ENCODE measurements at regions not wholly inside any gene's neighbourhood (a gene's known extent, or its start where the extent isn't known, plus 50 kb on each side); places are given as distances from the start of the nearest gene placed in this dataset.
A peak's percentile ranks its signal among the peaks of the same experiment; 100 is the strongest.

GRCh38 chr12:98149270-98149669 lies 366.1 kb upstream of the TMPO start:
- DNase-seq (ENCODE audit: low spot score): no peak

DNA sequence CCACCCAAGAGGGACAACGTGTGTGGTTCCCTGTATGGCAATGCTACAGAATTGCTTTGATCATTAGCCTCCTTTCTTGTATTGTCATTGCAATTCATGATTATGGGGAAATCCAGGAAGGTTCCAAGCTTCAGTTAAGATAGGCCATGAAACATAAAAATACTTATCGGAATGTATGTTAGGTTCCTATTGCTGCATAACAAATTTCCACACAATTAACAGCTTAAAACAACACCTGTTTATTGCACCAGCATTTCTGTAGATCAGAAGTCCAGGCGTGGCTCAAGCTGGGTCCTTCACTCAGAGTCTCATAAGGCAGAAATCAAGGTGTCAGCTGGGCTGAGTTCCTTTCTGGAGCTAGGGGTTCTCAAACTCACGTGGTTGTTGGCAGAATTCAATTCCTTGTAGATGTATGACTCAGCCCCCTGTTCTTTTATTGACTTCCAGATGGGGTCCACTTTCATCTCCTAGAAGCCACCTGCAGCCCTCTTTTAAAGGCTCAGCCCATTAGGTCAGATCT lies 365.6 kb upstream of the TMPO start:
- no peak for DNase-seq (ENCODE audit: low spot score)

GRCh38 chr12:98151105-98151590 lies 364.2 kb upstream of the TMPO start:
- DNase-seq (ENCODE audit: low spot score): no peak

GRCh38 chr12:98151984-98152383 lies 363.4 kb upstream of the TMPO start:
- DNase-seq (ENCODE audit: low spot score): no peak

- DNase-seq (ENCODE audit: low spot score): peak; percentile 47
Observed at GRCh38 chr12:98154850-98155249, 360.5 kb upstream of the TMPO start.

- no peak for DNase-seq (ENCODE audit: low spot score)
Observed at GRCh38 chr12:98156697-98157096, 358.7 kb upstream of the TMPO start.

- no peak for DNase-seq (ENCODE audit: low spot score)
Observed at GRCh38 chr12:98162906-98163678, 352.3 kb upstream of the TMPO start.

GRCh38 chr12:98172304-98172703 lies 343.1 kb upstream of the TMPO start:
- DNase-seq (ENCODE audit: low spot score): no peak

DNA sequence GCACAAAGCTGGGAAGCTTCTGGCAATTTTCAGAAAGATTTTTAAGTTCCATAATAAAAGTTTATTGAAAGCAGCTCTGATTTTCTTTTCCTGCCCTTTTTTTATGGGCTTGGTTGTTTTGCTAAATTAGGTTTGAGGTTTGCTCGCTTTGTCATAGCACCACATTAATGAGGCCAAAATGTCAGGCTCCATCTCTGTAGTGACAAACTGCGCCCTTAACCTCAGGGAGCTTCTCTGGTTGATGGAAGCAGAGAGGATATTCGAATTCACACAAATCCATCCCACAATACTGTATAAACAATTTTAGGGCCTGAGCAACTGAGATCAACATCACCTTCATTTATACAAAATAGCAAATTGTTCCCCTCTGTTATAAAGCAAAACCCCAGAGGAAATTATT lies 342.6 kb upstream of the TMPO start:
- no peak for DNase-seq (ENCODE audit: low spot score)

DNA sequence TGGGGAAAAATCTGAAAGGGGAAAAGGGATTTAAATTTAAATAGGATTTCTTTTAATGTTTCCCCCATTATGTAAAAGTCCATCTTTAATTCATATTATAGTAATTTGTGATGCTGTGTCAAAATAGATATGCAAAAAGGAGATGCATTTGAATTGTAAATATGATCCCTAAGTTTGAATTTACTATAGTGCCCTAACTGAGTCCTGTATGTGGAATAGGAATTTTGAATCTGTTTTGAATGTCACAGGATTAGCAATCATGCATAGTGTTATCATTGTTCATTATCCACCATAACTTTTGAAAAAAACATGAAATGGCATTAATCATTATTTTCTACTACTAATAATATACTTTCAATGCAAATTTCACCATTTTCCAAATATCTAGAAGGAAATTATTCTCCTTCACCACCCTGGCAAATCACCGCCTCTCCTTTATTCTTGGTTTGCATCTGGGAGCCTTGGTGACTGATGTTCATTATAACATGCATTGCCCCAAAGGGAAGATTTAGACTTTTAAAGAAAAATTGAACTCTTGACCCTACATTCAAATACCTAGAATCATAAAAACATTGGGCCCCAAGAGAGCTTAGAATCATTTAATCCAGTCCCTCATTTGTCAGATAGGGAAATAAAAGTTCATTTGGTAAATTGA lies 341.5 kb upstream of the TMPO start:
- no peak for DNase-seq (ENCODE audit: low spot score)

DNA sequence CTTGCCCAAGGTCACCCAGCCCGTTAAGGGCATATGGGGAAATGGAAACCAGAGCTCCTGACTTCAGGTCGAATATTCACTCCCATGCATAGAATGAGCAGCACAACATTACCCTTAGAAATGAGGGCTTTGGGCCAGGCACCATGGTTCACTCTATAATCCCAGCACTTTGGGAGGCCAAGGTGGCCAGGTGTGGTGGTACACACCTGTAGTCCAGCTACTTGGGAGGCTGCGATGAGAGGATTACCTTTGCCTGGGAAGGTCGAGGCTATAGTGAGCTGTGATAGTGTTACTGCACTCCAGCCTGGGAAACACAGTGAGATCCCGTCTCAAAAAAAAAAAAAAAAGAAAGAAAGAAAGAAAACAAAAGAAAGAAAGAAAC lies 341.0 kb upstream of the TMPO start:
- DNase-seq (ENCODE audit: low spot score): no peak

GRCh38 chr12:98178126-98178525 lies 337.3 kb upstream of the TMPO start:
- no peak for DNase-seq (ENCODE audit: low spot score)

GRCh38 chr12:98179151-98179550 lies 336.2 kb upstream of the TMPO start:
- DNase-seq (ENCODE audit: low spot score): no peak

- DNase-seq (ENCODE audit: low spot score): no peak
Observed at GRCh38 chr12:98180603-98181002, 334.8 kb upstream of the TMPO start.

GRCh38 chr12:98182821-98183220 lies 332.6 kb upstream of the TMPO start:
- no peak for DNase-seq (ENCODE audit: low spot score)

DNA sequence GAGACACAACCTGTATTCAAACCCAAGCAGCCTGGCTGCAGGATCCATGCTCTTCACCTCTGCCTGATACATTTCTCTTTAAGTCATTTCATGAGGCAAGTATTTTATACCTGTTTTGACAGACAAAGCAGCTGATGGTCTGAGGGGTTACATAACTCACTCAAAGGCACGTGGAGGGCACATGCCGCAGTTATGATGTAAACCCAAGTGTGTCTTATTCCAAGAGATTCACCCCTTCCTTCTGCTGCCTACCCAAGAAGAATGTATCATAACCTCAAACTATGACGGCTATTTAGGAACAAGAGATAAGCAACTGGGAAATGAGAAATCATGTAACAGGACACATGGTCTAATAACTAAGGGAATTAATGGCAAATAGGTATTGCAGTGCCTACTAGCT lies 329.8 kb upstream of the TMPO start:
- DNase-seq (ENCODE audit: low spot score): no peak

GRCh38 chr12:98188650-98189077 lies 326.7 kb upstream of the TMPO start:
- DNase-seq (ENCODE audit: low spot score): peak; percentile 3

GRCh38 chr12:98194591-98194990 lies 320.8 kb upstream of the TMPO start:
- DNase-seq (ENCODE audit: low spot score): no peak

DNA sequence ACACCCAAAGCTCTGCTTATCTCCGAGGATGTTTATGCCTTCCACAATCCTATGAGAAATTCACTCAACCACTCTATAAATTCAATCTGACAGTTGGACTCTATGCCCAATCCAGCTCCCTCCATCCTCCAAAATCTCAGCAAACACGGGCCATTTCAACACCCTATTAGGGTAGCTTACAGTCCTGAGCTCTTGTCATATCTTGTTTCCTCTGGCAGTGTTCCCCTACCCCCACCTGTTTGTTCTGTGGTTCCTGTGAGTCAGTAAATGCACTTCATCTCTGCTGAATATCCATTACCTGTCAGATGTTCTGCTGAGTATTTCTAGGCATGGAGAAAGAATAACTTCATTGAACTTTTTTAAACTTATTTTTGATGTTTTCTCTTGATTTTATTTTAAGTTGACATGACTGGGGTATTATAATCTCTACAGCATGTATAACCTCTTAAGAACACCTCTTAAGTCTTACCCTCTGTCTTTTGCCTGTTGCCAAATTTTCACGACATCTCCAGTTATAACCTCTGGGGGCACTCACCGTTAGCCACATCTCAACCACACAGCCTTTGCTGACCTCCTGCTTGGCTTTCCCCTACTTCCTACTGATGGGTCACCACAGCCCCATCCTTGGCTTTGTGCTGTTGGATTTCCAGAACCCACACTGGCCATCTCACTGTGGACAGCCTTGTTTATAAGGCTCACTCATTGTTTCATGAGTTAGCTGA lies 317.0 kb upstream of the TMPO start:
- DNase-seq (ENCODE audit: low spot score): no peak

GRCh38 chr12:98208816-98209215 lies 306.6 kb upstream of the TMPO start:
- DNase-seq (ENCODE audit: low spot score): no peak

DNA sequence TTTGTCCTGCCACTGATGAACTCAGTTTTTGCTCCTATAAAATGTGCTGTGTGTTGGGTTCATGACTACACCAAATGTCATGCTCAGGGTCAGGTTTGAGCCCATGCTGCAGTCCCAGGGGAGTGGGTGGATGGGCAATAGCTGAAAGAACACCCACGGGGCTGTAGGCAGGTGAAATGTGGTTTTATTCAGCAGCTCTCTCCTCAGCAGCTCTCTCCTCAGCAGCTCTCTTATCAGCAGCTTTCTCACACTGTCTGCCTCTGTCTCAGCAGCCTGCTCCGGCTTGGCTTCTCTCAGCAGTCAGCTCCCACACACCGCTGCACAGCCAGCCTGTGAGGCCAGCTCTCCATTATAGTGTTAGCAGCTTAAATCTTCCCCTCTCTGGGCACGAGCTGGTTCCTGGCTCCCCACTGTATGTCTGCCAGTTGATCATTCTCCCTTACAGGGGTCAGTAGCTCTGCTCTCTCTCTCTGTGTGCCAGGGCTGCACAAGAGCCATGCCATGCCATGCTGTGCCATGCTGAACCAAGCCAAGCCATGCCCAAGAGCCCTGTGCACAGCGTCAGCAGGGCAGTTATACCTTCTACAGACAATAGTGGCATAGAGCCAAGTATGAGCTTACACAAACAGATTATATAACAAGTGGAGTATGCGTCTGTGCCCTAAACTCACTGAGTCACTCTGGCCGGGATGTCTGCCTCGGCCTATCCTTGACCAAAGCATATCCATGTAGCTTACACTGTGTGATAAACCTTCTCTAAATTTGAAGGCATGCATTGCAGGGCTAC lies 303.3 kb upstream of the TMPO start:
- DNase-seq (ENCODE audit: low spot score): peak; percentile 38

- no peak for DNase-seq (ENCODE audit: low spot score)
Observed at GRCh38 chr12:98213556-98213955, 301.8 kb upstream of the TMPO start.

Measured in kidney capillary endothelial cell (primary cell).